HG03108 (cell line): ENCODE measurements at regions not wholly inside any gene's neighbourhood (a gene's known extent, or its start where the extent isn't known, plus 50 kb on each side); places are given as distances from the start of the nearest gene placed in this dataset.
"Not testable (repeated sequence)": the region's sequence is repeated elsewhere in the genome, so short reads cannot be mapped to it uniquely, and the experiment has no call there.

Source experiments
- ATAC-seq: cut with Tn5 transposase; IDR thresholded peaks from one replicate; pipeline ENCODE4 v1.9.1; 2021; ENCODE audit warnings: moderate library complexity; ENCODE audit not compliant: unreplicated experiment

DNA sequence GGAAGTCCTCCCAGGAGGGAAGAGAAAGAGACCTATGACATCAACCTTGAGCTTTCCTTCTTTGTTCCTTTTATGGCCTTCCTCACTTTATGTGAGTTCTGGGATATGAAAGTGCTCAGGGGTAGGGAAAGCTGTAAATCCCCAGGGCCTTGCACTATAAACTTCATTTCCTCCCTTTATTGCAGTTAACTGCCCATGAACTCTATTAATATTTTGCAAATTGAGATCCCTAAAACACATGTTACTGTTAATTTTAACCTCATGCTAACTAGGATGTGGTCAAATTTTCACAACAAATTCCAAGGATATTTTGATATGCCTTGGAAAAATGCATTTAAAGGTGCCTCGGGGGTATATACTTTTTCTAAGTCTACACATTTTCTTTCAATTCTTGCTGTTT is 359.9 kb downstream of the OSR1 start:
- no peak for ATAC-seq

DNA sequence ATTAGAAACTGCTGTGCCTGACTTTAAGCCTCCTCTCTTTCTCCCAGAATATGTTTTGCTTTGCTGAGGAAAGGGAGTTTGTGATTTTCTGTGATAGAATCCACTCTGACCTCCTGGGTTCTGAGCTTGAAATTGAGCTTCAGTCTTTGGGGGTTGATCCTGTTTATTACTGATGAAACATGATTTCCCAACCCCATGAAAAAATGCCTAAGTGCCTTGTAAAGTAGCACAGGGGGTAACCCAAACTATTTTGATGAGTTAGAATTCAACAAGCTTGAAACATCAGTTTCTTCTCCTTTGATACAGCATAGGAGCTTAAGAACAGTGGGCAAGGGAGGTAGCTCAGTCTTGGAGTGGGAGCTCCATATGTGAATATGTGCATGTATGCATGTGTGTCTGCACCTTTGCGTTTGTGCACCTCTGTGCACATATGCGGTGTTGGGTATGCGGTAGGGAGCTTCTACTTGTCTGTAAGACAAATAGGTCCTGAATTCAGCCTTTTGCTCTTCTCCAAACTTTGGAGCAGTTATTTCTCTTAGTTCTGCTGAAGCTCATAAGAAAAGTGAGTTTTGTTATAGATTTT is 364.6 kb downstream of the OSR1 start:
- ATAC-seq, result no peak

DNA sequence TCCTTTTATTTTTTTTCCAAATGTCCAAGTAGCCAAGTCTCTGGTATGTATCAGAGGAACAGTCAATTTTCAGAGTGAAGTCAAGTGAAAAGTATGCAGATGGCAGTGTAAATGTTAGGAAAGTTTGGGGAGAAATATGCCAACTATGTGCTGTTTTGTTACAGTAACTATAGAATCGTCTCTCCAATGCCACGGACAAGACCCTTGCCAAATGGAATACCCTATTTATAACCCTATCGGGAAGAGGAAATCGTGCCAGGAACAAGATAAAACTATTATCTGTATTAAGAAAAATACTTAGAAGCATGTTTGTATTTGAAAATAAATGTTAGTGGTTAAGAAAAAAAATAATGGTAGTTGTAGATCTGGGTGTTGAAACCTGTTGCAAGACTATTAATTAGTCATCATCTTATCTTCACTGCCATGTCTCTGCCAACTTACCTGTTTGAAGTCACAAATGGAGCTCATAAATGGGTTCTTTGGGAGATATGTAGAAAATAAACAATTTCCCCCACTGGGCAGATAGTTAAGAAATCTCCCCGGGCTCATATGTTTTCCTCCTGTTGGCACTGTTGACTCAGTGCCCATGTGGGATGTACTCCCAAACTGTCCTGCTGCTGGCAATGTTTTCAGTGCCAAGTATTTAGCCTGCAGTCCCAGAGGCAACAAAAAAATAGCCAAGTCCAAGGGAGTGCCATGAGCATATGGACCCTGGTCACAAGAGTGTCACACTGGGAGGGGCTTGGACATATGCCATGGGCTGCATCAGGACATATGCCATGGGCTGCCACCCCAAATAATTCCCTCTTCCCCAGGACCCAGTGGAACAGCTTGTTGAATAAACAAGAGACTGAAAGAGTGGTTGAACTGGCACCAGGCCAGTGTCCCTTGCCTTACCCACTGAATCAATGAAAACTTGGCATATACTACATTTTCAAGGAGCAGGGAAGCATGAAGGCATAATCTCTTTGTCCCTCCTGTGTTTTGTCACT is 366.9 kb downstream of the OSR1 start:
- no peak for ATAC-seq

DNA sequence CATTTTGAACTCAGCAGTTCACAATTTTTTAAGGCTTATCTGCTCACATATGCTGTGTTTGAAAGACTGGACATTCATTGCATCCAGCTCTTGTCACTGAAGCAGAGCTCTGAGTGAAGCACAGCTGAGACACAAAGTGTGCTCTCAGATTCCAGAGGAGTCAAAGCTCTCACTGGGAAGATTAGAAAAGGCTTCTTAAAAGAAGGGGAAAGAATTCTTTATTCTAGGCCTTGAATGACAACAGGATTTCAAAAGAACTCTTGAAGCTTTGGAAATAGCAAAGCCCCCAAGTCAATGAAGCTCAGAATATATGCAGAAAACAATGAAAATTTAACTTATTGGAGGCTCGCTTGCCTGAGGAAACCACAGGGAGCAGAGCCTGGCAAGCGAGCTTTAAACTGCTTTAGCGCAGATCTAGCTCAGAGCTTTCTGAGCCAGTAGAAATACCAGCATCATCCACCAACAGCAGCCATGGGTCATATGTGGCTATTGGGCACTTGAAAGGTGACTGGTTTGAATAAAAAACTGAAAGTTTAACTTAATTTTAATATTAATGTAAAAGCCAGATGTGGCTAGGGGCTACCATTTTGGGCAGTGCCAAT is 369.7 kb downstream of the OSR1 start:
- no peak for ATAC-seq

DNA sequence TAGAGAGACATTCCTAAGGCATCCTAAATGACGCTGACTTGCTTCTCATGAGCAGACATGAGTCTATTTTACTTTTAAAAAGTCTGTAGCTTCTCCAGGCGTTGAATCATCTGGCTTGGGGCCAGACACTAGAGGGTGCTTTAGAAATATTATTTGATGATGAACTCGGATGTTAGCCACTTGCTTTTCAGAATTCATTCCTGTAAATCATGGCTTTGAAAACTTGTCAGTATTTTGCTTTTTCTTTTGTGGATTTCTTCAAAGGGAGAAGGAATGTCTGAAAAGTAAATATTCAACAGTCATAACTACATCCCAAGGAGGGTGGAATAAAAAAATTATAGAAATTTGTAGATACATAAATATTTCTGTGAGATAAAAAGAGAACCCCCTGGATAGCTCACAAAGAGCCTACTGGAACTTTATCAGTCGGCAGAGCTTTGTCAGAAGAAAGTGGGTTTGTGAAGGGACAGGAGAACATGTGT is 370.8 kb downstream of the OSR1 start:
- ATAC-seq, result no peak

DNA sequence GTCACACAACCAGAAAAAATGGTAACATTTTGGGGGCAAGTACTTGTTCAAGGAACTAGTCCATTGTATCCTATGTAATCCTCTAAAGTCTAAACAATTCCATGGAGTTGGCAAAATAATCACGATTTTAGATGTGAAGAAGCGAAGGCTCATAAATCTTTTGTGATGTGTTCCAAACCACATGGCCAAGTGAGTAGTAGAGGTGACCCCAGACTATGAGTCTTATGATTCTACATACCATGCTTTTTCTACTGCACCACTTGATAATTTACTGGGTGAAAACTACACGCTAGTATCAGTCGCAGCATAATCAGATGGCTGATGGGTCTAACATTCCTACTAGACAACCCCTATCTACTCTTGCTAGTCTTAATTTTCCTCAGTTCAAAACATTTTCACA is 371.4 kb downstream of the OSR1 start:
- ATAC-seq, result no peak

DNA sequence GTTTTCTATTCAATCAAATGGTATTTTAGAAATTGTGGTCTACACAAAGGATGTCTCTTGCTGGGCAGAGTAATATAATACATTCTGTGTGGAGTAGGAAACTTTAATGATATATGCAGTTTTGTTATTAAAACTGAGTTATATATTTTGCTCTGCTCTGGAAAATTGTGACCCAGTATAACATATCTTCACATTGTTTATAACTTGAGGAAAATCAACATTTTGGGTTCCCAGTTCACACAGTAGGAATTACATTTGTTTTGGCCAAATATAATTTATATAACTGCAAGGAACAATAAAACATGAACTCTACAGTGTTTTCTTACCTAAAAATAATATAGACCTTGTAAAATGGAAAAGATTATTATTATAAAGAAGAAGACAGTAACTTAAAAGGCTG is 372.4 kb downstream of the OSR1 start:
- ATAC-seq, result no peak

DNA sequence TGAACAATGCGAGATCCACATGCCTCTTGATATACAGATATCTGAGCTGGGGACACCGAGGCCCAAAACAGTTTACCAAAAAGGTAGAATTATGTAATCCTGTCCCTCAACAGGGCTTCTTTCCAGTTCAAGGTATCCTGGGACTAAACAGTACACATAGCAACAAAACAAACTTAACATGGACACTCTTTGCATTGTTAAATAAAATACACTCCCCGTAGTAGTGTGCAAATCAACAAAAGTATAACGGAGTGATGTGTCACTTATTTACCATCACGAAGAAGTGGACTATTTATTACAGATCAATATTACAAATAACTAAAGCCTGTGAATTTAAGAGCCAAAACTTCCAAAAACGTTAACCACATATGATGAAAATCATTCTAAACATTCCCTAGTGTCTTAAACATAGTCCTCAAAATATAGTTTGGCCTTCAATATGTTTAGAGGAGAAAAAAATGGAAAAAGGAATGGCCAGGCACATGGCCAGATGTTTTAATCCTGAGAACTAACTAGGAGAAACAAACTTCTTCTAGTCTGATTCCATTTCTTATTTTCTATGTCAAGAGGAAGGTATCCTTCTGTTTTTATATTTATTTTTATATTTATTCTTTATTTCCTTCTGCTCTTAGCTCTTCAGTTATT is 377.5 kb downstream of the OSR1 start:
- no peak for ATAC-seq

DNA sequence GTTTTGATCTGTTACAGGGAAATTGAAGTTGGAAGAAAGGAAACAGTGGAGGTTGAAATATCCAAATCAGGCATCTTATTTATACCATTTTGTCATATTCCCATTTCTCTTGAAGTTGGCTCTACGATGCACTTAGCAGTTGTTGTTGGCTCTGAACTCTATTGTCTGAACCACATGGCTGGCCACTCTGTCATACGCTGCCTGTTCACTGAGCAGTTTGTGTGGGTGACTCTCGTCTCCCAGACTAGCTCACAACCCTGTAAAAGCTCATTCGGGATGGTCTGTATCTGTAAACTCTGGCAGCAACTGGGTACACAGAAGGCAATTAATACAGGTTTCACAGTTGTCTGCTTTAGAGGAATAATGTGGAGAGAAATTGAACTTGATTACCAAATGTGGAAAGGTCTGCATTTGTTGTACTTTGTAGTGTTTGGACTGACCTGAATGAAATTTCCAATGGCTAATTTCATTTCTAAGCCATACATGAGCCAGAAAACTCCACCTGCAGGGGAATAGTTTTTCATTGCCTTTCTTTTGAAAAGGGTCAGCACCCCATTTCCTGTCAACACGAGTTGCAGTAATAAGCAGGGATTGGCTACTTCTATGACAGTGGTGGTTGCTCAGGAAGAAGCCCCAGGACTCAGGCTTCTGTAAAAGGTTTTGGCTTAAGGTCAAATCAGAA is 378.2 kb downstream of the OSR1 start:
- ATAC-seq, result no peak

DNA sequence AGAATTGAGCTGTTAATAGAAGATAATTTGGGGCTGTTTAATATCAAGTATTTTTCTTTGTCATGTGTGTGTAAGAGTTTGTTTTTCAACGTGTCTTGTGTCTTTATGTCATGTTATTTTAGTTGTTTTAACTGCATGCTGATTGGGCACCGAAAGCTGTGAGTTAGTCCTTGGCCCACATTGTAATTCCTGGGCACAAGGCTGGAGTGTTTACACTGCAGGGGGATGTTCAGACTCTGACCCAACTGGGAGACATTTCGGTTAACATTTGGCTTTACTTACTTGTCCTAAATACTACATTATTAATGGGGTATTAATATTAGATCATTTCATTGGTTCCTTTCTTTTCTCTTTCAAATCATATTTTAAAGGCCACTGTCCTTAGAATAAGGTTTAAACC is 381.0 kb downstream of the OSR1 start:
- no peak for ATAC-seq

DNA sequence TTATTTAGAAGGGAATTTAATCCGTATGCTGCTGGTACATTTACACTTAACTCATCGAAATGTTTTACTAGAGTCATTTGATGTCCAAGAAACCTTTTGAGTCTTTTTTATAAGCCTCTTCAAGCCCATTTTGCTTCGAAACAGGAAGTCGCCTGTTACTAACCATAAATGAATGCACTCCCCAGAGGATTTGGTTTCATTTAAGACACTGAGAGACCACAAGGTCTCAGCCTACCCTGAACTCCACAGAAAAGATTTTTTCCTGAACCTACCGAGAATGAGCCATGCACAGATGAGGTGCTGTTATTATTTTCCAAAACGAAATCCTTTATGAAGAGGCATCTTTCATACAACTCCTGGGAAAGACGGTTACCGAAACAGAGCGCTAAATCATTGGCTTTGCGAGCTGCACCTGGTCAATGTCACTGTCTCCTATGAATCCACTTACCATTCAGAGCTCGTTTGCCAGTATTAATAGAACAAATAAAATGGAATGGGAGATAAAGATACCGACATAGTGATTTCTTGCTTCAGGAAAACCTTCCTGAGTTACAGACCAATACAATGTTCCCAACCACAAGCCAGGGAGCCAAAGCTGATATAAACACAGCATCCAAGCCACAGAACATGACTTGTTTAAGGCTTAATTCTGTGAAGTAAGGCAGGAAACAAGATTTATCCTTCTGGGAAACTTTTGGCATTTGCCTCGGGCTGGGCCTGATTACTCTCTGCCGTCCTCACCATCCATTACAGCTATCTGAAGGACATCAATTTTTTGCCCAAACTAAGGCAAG is 382.1 kb downstream of the OSR1 start:
- ATAC-seq, result peak; percentile 87

DNA sequence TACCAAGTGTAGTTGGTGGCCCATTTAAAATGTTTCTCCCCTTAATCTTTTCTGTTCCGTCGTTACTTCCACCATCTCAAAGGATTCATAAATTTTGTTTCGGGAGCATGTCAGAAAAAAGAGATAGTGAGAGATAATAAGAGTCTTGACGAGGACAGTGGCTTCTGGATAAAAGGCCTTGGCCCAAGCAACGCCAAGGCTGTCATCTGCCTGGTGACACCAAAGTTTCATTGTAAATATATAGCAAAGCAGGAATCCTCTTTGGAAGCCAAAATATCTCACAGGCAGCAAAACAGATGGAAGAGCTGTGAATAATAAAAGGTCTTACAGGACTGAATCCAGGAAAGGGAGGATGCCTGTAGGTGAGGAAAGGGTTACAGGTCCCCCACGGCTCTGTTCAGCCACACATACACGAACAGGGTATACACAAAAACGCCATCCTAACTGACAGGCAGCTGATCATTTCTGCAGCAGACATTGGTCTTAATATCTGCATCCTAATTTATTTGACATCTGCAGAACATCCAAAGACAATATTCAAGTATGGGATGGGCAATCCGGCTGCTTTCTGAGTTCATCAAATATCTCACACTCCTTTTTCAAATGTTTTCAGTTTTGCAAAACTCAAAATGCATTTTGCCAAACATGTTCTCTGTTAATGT is 382.8 kb downstream of the OSR1 start:
- no peak for ATAC-seq

DNA sequence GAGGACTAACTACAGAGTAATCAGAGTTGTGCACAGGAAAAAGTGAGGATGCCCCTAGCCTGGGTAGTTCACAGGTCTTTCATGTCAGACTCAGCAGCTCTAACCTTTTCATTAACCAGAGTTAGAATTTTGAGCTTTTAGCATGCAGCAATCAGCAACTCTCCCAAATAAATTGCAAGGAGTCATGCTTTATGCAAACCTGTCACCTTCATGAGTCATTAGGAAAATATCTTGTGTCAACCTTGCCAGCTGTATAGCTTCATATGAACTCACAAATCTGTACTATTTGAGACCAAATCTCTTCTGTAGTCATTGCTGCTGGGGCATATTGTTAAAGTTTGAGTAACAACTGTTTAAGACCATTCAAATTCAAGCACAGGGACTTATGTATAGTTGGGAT is 382.3 kb upstream of the NT5C1B start:
- ATAC-seq, result no peak

DNA sequence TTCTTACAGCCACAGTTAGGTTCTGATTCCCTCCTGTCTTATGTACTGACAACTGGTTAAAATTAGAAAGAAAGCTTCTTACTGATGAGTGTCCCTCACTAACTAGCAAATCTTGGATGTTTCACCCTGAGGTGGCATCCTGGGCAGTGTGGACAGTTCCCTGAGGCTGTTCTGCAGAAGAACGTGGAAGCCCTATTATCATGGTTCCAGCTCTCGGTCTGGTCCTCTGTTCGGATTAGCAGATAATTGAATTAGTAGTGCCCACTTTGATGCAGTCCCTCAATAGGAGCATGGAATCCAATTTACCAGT is 381.7 kb upstream of the NT5C1B start:
- no peak for ATAC-seq

DNA sequence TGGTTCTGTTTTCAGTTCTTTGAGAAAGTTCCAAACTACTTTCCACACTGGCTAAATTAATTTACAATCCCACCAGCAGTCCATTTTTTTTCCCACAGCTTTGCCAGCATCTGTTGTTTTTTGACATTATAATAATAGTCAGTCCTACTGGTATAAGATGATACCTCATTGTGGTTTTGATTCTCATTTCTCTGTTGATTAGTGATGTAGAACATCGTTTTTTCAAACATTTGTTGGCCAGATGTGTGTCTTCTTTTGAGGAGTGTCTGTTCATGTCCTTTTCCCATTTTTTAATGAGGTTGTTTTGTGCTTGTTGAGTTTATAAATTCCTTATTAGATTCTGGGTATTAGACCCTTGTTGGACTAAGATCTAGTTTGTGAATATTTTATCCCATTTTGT is 376.8 kb upstream of the NT5C1B start:
- no peak for ATAC-seq

DNA sequence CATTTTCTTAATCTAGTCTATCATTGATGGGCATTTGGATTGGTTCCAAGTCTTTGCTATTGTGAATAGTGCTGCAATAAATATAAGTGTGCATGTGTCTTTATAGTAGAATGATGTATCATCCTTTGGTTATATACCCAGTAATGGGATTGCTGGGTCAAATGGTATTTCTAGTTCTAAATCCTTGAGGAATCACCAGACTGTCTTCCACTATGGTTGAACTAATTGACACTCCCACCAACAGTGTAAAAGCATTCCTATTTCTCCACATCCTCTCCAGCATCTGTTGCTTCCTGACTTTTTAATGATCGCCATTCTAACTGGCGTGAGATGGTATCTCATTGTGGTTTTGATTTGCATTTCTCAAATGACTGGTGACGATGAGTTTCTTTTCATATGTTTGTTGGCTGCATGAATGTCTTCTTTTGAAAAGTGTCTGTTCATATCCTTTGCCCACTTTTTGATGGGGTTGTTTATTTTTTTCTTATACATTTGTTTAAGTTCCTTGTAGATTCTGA is 374.4 kb upstream of the NT5C1B start:
- not testable (repeated sequence) for ATAC-seq

DNA sequence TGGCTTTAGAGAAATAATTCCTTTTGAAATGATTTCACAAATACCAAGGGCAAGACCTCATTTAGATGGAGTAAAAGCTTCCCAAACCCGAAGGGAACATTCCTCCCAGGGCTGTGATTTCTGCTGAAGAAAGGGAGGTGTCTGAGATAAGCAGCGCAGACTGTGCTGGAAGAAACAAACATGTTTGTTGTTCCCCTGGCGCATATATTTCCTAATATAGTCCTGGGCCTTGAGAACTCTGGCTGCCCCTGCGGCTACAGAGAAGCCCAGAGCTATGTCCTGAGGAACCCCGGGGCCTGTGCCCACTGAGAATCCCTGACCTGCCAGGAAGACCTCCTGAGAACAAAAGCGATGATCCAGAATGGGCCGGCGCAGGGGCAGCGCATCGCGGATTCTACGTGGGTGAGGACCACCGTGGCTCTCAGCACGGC is 372.6 kb upstream of the NT5C1B start:
- no peak for ATAC-seq

DNA sequence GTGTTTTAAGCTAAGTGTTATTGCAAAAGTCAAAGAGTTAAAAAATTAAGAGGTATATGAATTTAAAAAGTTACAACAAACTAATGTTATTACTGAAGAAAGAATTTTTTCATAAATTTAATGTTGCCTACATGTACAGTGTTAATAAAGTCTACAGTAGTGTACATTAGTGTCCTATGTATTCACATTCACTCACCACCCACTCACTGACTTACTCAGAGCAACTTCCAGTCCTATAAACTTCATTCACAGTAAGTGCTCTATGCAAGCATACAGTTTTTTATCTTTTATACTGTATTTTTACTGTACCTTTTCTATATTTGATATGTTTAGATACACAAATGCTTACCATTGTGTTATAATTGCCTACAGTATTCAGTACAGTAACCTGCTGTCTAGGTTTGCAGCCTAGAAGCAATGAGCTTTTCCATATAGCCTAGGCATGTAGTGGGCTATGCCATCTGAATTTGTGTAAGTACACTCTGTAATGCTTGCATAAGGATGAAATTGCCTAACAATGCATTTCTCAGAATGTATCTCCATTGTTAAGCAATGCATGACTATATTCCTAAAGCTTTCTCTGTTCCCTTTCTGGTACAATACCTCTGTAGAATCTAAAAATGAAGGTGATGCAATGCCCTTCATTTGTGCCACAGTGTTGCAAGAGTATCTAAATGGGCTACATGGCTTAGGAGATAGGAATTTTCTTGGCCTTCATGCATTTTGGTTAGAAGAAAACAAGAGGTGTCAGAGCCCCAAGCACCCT is 370.8 kb upstream of the NT5C1B start:
- no peak for ATAC-seq

DNA sequence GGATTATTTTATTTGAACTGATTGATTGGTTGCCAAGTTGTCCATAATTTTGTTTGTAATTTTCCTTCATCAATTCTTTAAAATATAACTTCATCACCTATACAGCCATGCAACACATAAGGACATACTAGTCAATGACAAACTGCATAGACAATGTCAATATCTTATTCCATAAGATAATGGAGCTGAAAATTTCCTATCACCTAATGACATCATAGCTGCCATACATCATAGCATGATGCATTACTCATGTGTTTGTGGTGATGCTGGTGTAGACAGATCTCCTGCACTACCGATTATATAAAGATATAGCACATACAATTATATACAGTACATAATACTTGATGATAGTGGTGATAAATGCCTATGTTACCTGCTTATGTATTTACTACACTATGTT is 369.8 kb upstream of the NT5C1B start:
- ATAC-seq, result no peak
